B cell (primary cell): ENCODE measurements at regions not wholly inside any gene's neighbourhood (a gene's known extent, or its start where the extent isn't known, plus 50 kb on each side); places are given as distances from the start of the nearest gene placed in this dataset.

Experiments used
- ATAC-seq: fragments of 200-7000 bp; cut with Tn5 transposase; one replicate; pipeline ENCODE4 v1.10.0; 2021; ENCODE audit warnings: low read depth, mild to moderate bottlenecking, moderate number of reproducible peaks, moderate library complexity
- CTCF ChIA-PET: fragments of 350-600 bp; sonication (Branson Sonifier 250); formaldehyde crosslinking; loops from one replicate; lab custom pipeline; 2021; ENCODE audit warnings: antibody characterized with exemption, inconsistent platforms; lab: Charles Lee
- POLR2A ChIA-PET: fragments of 350-600 bp; sonication (Branson Sonifier 250); formaldehyde crosslinking; loops from one replicate; lab custom pipeline; 2021; ENCODE audit warnings: antibody characterized with exemption; lab: Charles Lee
- DNase-seq: peaks from one replicate; pipeline ENCODE4 v3.0.0; 2013
- H2AFZ ChIP-seq: 2 replicates; pipeline ENCODE4 v1.6.1; 2012; ENCODE audit warnings: mild to moderate bottlenecking, low read depth, low read length; ENCODE audit not compliant: insufficient read depth, poor library complexity, severe bottlenecking
- H3K27ac ChIP-seq, 2 donors: 1 replicate in 1 of 2; 2 replicates in 1 of 2; pipeline ENCODE4 v1.5.1; 2012 to 2013; ENCODE audit warnings: low read length in 2 of 2, mild to moderate bottlenecking in 2 of 2, moderate library complexity in 1 of 2
- H3K27me3 ChIP-seq, 4 experiments: fragments of 200-600 bp in 1 of 4; sonication (generic) in 1 of 4; replicated peaks in 1 of 4; 1 replicate in 2 of 4; 2 replicates in 2 of 4; pipeline versions ENCODE4 v1.6.1 to v1.7.0; 2013 to 2016; ENCODE audit warnings: low read length in 3 of 4, mild to moderate bottlenecking in 2 of 4, mixed read lengths in 1 of 4, moderate library complexity in 1 of 4; ENCODE audit not compliant: insufficient read depth in 4 of 4, control insufficient read depth in 3 of 4; ENCODE audit errors: control extremely low read depth in 1 of 4
- H3K36me3 ChIP-seq, 2 experiments: replicated peaks in 1 of 2; 1 replicate in 1 of 2; 2 replicates in 1 of 2; pipeline versions ENCODE4 v1.6.1 to v1.7.1; 2013; ENCODE audit warnings: low read length in 1 of 2; ENCODE audit not compliant: insufficient read depth in 2 of 2, control insufficient read depth in 1 of 2; ENCODE audit errors: control extremely low read depth in 1 of 2, extremely low read depth in 1 of 2
- H3K4me1 ChIP-seq, 2 donors: fragments of 200-600 bp in 1 of 2; sonication (generic) in 1 of 2; 1 replicate in 1 of 2; 2 replicates in 1 of 2; pipeline versions ENCODE4 v1.5.1 to v1.6.1; 2013 to 2017; ENCODE audit warnings: low read length in 2 of 2; ENCODE audit not compliant: control insufficient read depth in 2 of 2, insufficient read depth in 2 of 2
- H3K4me2 ChIP-seq: replicated peaks from 2 replicates; pipeline ENCODE3; 2012; ENCODE audit warnings: mild to moderate bottlenecking, low read depth, low read length; ENCODE audit not compliant: poor library complexity, severe bottlenecking
- H3K4me3 ChIP-seq, 5 experiments: fragments of 200-600 bp in 1 of 5; sonication (generic) in 1 of 5; 1 replicate in 3 of 5; 2 replicates in 2 of 5; pipeline versions ENCODE4 v1.5.1 to v1.7.0; 2011 to 2016; ENCODE audit warnings: low read length in 4 of 5, mild to moderate bottlenecking in 4 of 5, low read depth in 2 of 5, control low read depth in 1 of 5, moderate library complexity in 1 of 5; ENCODE audit not compliant: insufficient read depth in 1 of 5; ENCODE audit errors: control extremely low read depth in 1 of 5, extremely low read depth in 1 of 5
- H3K79me2 ChIP-seq: fragments of 200-600 bp; sonication (generic); one replicate; pipeline ENCODE4 v1.6.0; 2016; ENCODE audit warnings: low read length; ENCODE audit not compliant: control insufficient read depth, insufficient read depth
- H3K9ac ChIP-seq: fragments of 200-600 bp; sonication (generic); 2 replicates; pipeline ENCODE4 v1.6.1; 2017; ENCODE audit warnings: mild to moderate bottlenecking, low read length, moderate library complexity
- H3K9me3 ChIP-seq, 3 donors: one replicate each; pipeline versions ENCODE4 v1.6.1 to v1.7.1; 2013; ENCODE audit warnings: low read length in 2 of 3; ENCODE audit not compliant: control insufficient read depth in 2 of 3, insufficient read depth in 1 of 3; ENCODE audit errors: control extremely low read depth in 1 of 3
- H4K20me1 ChIP-seq: 2 replicates; pipeline ENCODE4 v1.6.0; 2012; ENCODE audit warnings: mild to moderate bottlenecking, low read length; ENCODE audit not compliant: insufficient read depth, control insufficient read depth, poor library complexity, severe bottlenecking
- H3K27ac Mint-ChIP-seq: one replicate; pipeline ENCODE4 v1.8.0; 2021; ENCODE audit warnings: mixed read lengths
- H3K27me3 Mint-ChIP-seq: one replicate; pipeline ENCODE4 v1.8.0; 2021; ENCODE audit warnings: mixed read lengths
- H3K4me1 Mint-ChIP-seq: one replicate; pipeline ENCODE4 v1.8.0; 2021; ENCODE audit warnings: mixed read lengths
- H3K4me3 Mint-ChIP-seq: one replicate; pipeline ENCODE4 v1.8.0; 2021; ENCODE audit warnings: mixed read lengths
- H3K9me3 Mint-ChIP-seq: one replicate; pipeline ENCODE4 v1.8.0; 2022; ENCODE audit warnings: mixed read lengths; ENCODE audit not compliant: insufficient read depth
- CTCF ChIP-seq: fragments of 200-600 bp; IDR thresholded peaks from one replicate; pipeline ENCODE4 v1.8.0; 2022; ENCODE audit warnings: antibody characterized with exemption, mild to moderate bottlenecking
- EZH2 ChIP-seq: IDR thresholded peaks from 2 replicates; pipeline ENCODE4 v1.6.1; 2012; ENCODE audit warnings: borderline replicate concordance, low read depth, mild to moderate bottlenecking, moderate library complexity, low read length; ENCODE audit not compliant: insufficient read depth, poor library complexity, severe bottlenecking
- WGBS: methylation state at CpG from one replicate; pipeline ENCODE4 v1.1.5; 2013; ENCODE audit warnings: missing lambda C conversion rate; ENCODE audit not compliant: insufficient coverage; 5-methylcytosine and 5-hydroxymethylcytosine counted together
- intact Hi-C: fragments of 100-400 bp; cut with micrococcal nuclease; formaldehyde crosslinking; loops from one replicate; pipeline ENCODE4 v1.10.0; 2022

GRCh38 chr16:85447693-85448313 lies 165.3 kb upstream of the GSE1 start:
- 64% methylated on average over 9 of the region's 11 CpGs for WGBS
- Histone ChIP-seq H3K27me3 (peaks cover 0 to 22% (median 4%) of the 10 kb centered on the region in 4 experiments), H3K4me1 (peaks cover 24 to 31% of the 10 kb centered on the region in 2 donors), H3K36me3 (no peaks in the 10 kb centered on the region), H4K20me1 (no peaks in the 10 kb centered on the region), H3K4me3 (no peak overlapping the region), H2AFZ (peak overlapping the region; percentile 55), H3K27ac (no peak overlapping the region), H3K9ac (no peak overlapping the region), H3K9me3 (peaks cover 0 to 3% (median 0%) of the 10 kb centered on the region in 3 donors), H3K79me2 (no peaks in the 10 kb centered on the region), H3K4me2 (peak overlapping the region; percentile 74)
- TF ChIP-seq CTCF (no peak), EZH2 (no peak)
- no peak for DNase-seq
- peaks cover 24% of the 10 kb centered on the region for H3K4me1 Mint-ChIP-seq
- no peak for ATAC-seq
- ChIA-PET CTCF (interaction anchor here (0.7 to 1.5 kb wide), 7 partner anchors 16 to 168 kb away, joined by 3 to 12 read pairs (median 4); no protein-coding TSS in a partner anchor), POLR2A (interaction anchor here (2.2 kb wide), 1 partner anchor 168 kb away, joined by 6 read pairs; no protein-coding TSS in a partner anchor)
- H3K4me3 Mint-ChIP-seq: peak overlapping the region; percentile 23
- intact Hi-C loops: loop anchor here (1.0 kb wide), 1 partner anchor 162 kb away; no protein-coding TSS in a partner anchor
- H3K9me3 Mint-ChIP-seq: no peaks in the 10 kb centered on the region
- H3K27me3 Mint-ChIP-seq: peaks cover 11% of the 10 kb centered on the region
- H3K27ac Mint-ChIP-seq: peak overlapping the region; percentile 26

GRCh38 chr16:85448557-85449190 lies 164.4 kb upstream of the GSE1 start:
- no peak for TF ChIP-seq CTCF
- no peak for TF ChIP-seq EZH2
- CTCF ChIA-PET: interaction anchor here (1.2 to 1.7 kb wide), 3 partner anchors 28 to 167 kb away, joined by 3 to 4 read pairs (median 3); no protein-coding TSS in a partner anchor
- peak overlapping the region; percentile 74 for H3K4me2 ChIP-seq
- no peak overlapping the region for H3K27ac ChIP-seq
- Mint-ChIP-seq H3K27me3 (peaks cover 11% of the 10 kb centered on the region), H3K4me1 (peaks cover 24% of the 10 kb centered on the region), H3K4me3 (peak overlapping the region; percentile 65), H3K9me3 (no peaks in the 10 kb centered on the region), H3K27ac (peak overlapping the region; percentile 53)
- H3K4me3 ChIP-seq: peak overlapping the region in 1 of 5 experiments; percentile 29
- H3K36me3 ChIP-seq: no peaks in the 10 kb centered on the region
- H2AFZ ChIP-seq: peak overlapping the region; percentile 55
- POLR2A ChIA-PET: interaction anchor here (2.2 kb wide), 1 partner anchor 167 kb away, joined by 6 read pairs; no protein-coding TSS in a partner anchor
- DNase-seq: peak; percentile 55
- intact Hi-C loops: no loop called here
- no peaks in the 10 kb centered on the region for H3K79me2 ChIP-seq
- H3K27me3 ChIP-seq: peaks cover 0 to 30% (median 4%) of the 10 kb centered on the region in 4 experiments
- under 1% methylated on average over 29 of the region's 30 CpGs for WGBS
- H4K20me1 ChIP-seq: no peaks in the 10 kb centered on the region
- ATAC-seq: peak; percentile 44
- H3K9me3 ChIP-seq: peaks cover 0 to 4% (median 0%) of the 10 kb centered on the region in 3 donors
- peak overlapping the region; percentile 29 for H3K9ac ChIP-seq
- peaks cover 24 to 31% of the 10 kb centered on the region in 2 donors for H3K4me1 ChIP-seq
